Spleen (tissue), 11 donors: ENCODE measurements at regions not wholly inside any gene's neighbourhood (a gene's known extent, or its start where the extent isn't known, plus 50 kb on each side); places are given as distances from the start of the nearest gene placed in this dataset.
A peak's percentile ranks its signal among the peaks of the same experiment; 100 is the strongest.

Experiments
- DNase-seq: peaks from one replicate; pipeline ENCODE4 v3.0.0-alpha.2; 2020
- H3K27ac ChIP-seq, 8 donors: fragments of 200-600 bp; sonication (generic) in 7 of 8; 1 replicate in 4 of 8; 2 replicates in 4 of 8; pipeline versions ENCODE4 v1.5.0 to v1.8.0; 2016 to 2021; ENCODE audit warnings: inconsistent platforms in 4 of 8, mild to moderate bottlenecking in 4 of 8, moderate library complexity in 1 of 8
- H3K27me3 ChIP-seq, 7 donors: fragments of 200-600 bp; sonication (generic) in 6 of 7; replicated peaks in 1 of 7; 1 replicate in 4 of 7; 2 replicates in 3 of 7; pipeline versions ENCODE4 v1.5.0 to v1.8.0; 2016 to 2021; ENCODE audit warnings: inconsistent platforms in 3 of 7, mild to moderate bottlenecking in 1 of 7
- H3K36me3 ChIP-seq, 6 donors: fragments of 200-600 bp; sonication (generic) in 5 of 6; 1 replicate in 4 of 6; 2 replicates in 2 of 6; pipeline versions ENCODE4 v1.5.0 to v1.8.0; 2016 to 2021; ENCODE audit warnings: inconsistent platforms in 2 of 6
- H3K4me1 ChIP-seq, 6 donors: fragments of 200-600 bp; sonication (generic) in 5 of 6; 1 replicate in 3 of 6; 2 replicates in 3 of 6; pipeline versions ENCODE4 v1.5.0 to v1.8.0; 2016 to 2021; ENCODE audit warnings: inconsistent platforms in 3 of 6
- H3K4me3 ChIP-seq, 8 donors: fragments of 200-600 bp; sonication (generic) in 7 of 8; 1 replicate in 4 of 8; 2 replicates in 4 of 8; pipeline versions ENCODE4 v1.5.0 to v1.8.0; 2016 to 2021; ENCODE audit warnings: inconsistent platforms in 4 of 8, mild to moderate bottlenecking in 4 of 8, moderate library complexity in 2 of 8
- H3K9me3 ChIP-seq, 8 donors: fragments of 200-600 bp; sonication (generic) in 7 of 8; 1 replicate in 4 of 8; 2 replicates in 4 of 8; pipeline versions ENCODE4 v1.5.0 to v1.8.0; 2016 to 2021; ENCODE audit warnings: inconsistent platforms in 4 of 8
- POLR2A ChIP-seq, 3 donors: fragments of 450-650 bp; IDR thresholded peaks; one replicate each; pipeline ENCODE4 v1.5.1; 2017; ENCODE audit warnings: antibody characterized with exemption in 3 of 3, mild to moderate bottlenecking in 1 of 3
- POLR2AphosphoS5 ChIP-seq, 3 donors: sonication (generic); formaldehyde crosslinking; IDR thresholded peaks; one replicate each; pipeline ENCODE4 v1.5.1; 2017; ENCODE audit warnings: antibody characterized with exemption in 3 of 3
- WGBS, 5 donors: extraction: QIAGEN DNeasy Blood & Tissue Kit in 3 of 5; methylation state at CpG; one replicate each; pipeline versions ENCODE4 v1.1.5 to v1.1.7; 2013 to 2018; 5-methylcytosine and 5-hydroxymethylcytosine counted together
- intact Hi-C: fragments of 100-400 bp; cut with DNase I; formaldehyde crosslinking; loops from one replicate; pipeline ENCODE4 v1.15.0; 2023; ENCODE audit warnings: low total_unique reads
- TF ChIP-seq, protein P1 (sequence below), 11 experiments: fragments of 200-600 bp in 7 of 11; fragments of 450-650 bp in 4 of 11; sonication (generic) in 4 of 11; IDR thresholded peaks in 8 of 11; conservative IDR thresholded peaks in 3 of 11; 1 replicate in 7 of 11; 2 replicates in 4 of 11; pipeline versions ENCODE4 v1.4.0 to v1.8.0; 2016 to 2021; ENCODE audit warnings: antibody characterized with exemption in 11 of 11, inconsistent platforms in 4 of 11, mild to moderate bottlenecking in 1 of 11
- donor health status: healthy with polysubstance abuse.
- donor health status: DM: no; HTN: no; CAD: no; lungs with moderate emphysema.
- donor health status: DM: no; HTN: no; CAD: no.
- donor health status: Bipolar disorder and iron deficiency.
- donor health status: healthy.
- donor health status: DM: no; HTN: no; CAD: no.
- donor health status: DM: yes; HTN: yes; CAD: no.

DNA sequence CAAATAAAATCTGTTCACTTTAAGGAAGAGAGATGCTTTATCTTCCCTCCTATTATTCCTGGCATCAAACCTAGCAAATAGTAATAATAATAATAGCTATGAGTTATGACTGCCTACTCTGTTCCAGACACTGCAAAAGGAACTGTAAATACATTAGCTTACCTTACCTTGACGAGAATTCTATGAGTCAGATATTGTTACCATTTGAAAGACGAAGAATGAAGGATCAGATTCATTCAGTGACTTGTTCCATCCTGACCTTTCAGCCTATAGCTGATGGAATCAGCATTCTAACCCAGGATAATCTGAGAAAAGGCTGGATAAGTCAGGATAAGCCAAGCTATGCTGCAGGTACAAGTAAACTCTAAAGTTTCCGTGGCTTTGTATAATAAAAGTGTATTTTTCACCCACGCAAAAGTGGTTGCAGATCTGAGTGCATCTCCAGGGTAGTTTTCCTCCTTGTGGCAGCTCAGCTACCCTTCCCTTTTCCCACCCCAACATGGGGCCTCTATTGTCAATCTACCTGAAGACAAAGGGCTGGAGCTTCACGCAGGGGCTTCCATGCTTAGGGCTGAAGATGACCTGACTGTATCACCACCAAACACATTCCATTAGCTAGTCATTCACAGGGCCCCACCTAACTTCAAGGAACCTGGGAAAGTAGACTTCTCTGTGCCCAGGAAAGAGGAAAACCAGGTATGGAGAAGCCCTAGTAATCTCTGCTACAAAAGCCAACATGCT is 57.2 kb upstream of the CCND2 start:
- Histone ChIP-seq H3K27me3 (no peaks in the 10 kb centered on the region), H3K36me3 (no peaks in the 10 kb centered on the region), H3K9me3 (no peaks in the 10 kb centered on the region), H3K4me3 (no peak overlapping the region), H3K27ac (peak overlapping the region in 4 of 8 donors; percentile 78 to 87 (median 80)), H3K4me1 (peaks cover 0 to 37% (median 30%) of the 10 kb centered on the region in 6 donors)
- intact Hi-C loops, result no loop called here
- 65 to 78% (median 75%) methylated on average over 5 of the region's 5 CpGs for WGBS, 5 donors
- TF ChIP-seq POLR2AphosphoS5 (IDR thresholded peaks at IDR 0.05), result no peak
- TF ChIP-seq, protein P1, sequence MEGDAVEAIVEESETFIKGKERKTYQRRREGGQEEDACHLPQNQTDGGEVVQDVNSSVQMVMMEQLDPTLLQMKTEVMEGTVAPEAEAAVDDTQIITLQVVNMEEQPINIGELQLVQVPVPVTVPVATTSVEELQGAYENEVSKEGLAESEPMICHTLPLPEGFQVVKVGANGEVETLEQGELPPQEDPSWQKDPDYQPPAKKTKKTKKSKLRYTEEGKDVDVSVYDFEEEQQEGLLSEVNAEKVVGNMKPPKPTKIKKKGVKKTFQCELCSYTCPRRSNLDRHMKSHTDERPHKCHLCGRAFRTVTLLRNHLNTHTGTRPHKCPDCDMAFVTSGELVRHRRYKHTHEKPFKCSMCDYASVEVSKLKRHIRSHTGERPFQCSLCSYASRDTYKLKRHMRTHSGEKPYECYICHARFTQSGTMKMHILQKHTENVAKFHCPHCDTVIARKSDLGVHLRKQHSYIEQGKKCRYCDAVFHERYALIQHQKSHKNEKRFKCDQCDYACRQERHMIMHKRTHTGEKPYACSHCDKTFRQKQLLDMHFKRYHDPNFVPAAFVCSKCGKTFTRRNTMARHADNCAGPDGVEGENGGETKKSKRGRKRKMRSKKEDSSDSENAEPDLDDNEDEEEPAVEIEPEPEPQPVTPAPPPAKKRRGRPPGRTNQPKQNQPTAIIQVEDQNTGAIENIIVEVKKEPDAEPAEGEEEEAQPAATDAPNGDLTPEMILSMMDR (IDR thresholded peaks at IDR 0.05 in 8 of 11, conservative IDR thresholded peaks at IDR 0.05 in 3 of 11), result no peak
- no peak for TF ChIP-seq POLR2A (IDR thresholded peaks at IDR 0.05)
- DNase-seq, result no peak

DNA sequence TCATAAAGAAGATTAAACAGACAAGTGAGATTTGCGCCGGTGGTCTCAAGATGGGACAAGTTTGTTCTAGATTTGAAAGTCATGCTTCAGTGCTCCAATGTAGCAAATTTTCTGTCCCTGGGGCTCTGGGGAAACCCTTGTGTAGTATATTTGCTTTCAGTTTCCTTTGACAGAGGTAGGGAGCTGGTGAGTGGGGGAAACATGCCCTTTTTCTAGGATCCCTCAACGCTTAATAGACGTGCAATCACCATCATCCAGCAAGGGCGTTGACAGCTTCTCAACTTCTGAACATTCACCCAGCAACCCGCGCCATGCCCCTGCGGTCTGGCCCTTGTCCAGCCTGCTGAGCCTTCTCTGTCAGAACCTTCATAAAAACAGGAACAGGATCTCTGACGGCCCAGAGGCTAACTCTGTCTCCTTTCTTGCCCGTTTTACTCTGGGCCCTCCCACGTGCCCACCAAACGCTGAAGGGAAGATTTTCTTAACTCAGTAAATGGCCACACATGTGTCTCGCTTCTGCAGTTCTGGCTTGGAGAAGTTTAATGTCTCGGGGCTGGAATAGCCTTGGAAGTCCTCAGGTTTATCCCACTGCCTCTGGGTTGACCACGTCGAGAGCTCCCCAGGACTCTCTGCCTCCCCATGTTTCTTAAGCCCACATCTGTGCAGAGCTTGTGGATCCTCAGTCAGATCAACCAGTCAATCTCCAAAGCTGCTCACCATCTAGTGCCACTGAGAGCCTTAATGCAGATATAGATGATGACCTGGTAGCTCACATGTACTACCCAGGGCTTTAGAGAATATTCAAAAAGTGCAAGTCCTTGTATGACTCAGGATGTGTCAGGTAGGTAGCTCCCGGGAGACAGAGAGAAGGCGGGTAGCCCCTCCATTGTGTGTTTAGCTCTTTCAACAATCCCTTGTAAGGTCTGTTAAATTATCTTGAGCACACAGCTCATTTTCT is 58.1 kb upstream of the CCND2 start:
- 27 to 38% (median 34%) methylated on average over 18 of the region's 18 CpGs for WGBS, 5 donors
- peak; percentile 91 for DNase-seq
- Histone ChIP-seq H3K9me3 (no peaks in the 10 kb centered on the region), H3K36me3 (no peaks in the 10 kb centered on the region), H3K27ac (peak overlapping the region; percentile 14 to 87 (median 74)), H3K4me3 (peak overlapping the region in 2 of 8 donors; percentile 6 to 49), H3K4me1 (peaks cover 0 to 37% (median 30%) of the 10 kb centered on the region in 6 donors), H3K27me3 (no peaks in the 10 kb centered on the region)
- TF ChIP-seq, protein P1 (IDR thresholded peaks at IDR 0.05 in 8 of 11, conservative IDR thresholded peaks at IDR 0.05 in 3 of 11), result no peak
- peak in 2 of 3 donors; percentile 51 to 59 for TF ChIP-seq POLR2AphosphoS5 (IDR thresholded peaks at IDR 0.05)
- intact Hi-C loops, result no loop called here

DNA sequence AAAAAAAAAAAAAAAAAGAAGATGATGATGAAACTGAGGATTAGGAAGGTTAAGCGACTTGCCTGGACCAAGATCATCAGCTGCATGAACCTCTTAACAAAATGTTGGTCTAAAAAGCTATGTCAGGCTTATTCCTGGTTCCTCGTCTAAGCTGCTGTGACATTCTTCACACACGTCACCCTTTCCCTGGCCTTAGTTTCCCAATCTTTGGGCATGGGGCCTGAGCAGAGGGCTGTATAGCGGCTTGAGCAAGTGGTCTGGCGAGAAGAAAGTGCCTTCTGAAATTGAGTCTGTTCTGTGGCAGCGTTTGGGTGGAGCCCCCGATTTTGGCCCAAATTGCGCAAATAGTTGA is 58.7 kb upstream of the CCND2 start:
- H3K4me1 ChIP-seq, result peaks cover 0 to 38% (median 30%) of the 10 kb centered on the region in 6 donors
- peak overlapping the region in 1 of 8 donors; percentile 49 for H3K4me3 ChIP-seq
- H3K36me3 ChIP-seq, result no peaks in the 10 kb centered on the region
- H3K27ac ChIP-seq, result peak overlapping the region; percentile 14 to 87 (median 74)
- WGBS, 5 donors, result 41 to 66% (median 48%) methylated on average over 8 of the region's 8 CpGs
- DNase-seq, result no peak
- intact Hi-C loops, result no loop called here
- no peaks in the 10 kb centered on the region for H3K9me3 ChIP-seq
- TF ChIP-seq, protein P1 (IDR thresholded peaks at IDR 0.05 in 8 of 11, conservative IDR thresholded peaks at IDR 0.05 in 3 of 11), result no peak
- H3K27me3 ChIP-seq, result no peaks in the 10 kb centered on the region

DNA sequence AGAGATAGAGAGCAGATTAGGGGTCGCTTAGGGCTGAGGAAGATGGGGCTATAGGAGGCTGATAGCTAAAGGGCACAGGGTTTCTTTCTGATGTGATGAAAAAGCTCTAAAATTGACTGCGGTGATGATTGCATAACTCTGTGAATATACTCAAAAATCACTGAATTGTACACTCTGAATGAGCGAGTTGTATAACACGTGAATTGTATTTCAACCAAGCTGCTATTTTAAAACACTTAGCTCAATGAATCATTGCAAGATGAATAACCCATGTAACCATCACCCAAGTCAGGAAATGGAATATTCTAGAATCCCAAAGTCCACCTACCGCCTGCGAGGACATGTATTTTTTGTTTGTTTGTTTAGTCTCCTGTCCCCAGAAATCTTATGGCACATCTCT is 60.1 kb upstream of the CCND2 start:
- H3K4me1 ChIP-seq, result peaks cover 0 to 52% (median 30%) of the 10 kb centered on the region in 6 donors

More for the DNA sequence above, 60.1 kb upstream of the CCND2 start:
- intact Hi-C loops, result no loop called here
- Histone ChIP-seq H3K9me3 (no peaks in the 10 kb centered on the region), H3K27me3 (peaks cover 0 to 4% (median 0%) of the 10 kb centered on the region in 7 donors), H3K36me3 (no peaks in the 10 kb centered on the region), H3K27ac (no peak overlapping the region), H3K4me3 (no peak overlapping the region)
- WGBS, 5 donors, result 72 to 92% (median 83%) methylated on average over 6 of the region's 6 CpGs
- TF ChIP-seq POLR2A (IDR thresholded peaks at IDR 0.05) (no peak), POLR2AphosphoS5 (IDR thresholded peaks at IDR 0.05) (no peak)
- TF ChIP-seq, protein P1 (IDR thresholded peaks at IDR 0.05 in 8 of 11, conservative IDR thresholded peaks at IDR 0.05 in 3 of 11), result no peak
- DNase-seq, result no peak
